HEK293 (cell line): ENCODE measurements at regions not wholly inside any gene's neighbourhood (a gene's known extent, or its start where the extent isn't known, plus 50 kb on each side); places are given as distances from the start of the nearest gene placed in this dataset.
A peak's percentile ranks its signal among the peaks of the same experiment; 100 is the strongest.

Experiments
- CTCF ChIA-PET: fragments of 350-600 bp; formaldehyde crosslinking; extraction: SDS; loops from one replicate; lab custom pipeline; 2021; ENCODE audit warnings: antibody characterized with exemption; lab: Yijun Ruan, JAX
- POLR2A ChIA-PET: fragments of 300-600 bp; formaldehyde crosslinking; extraction: SDS; loops from one replicate; lab custom pipeline; 2020; ENCODE audit warnings: antibody characterized with exemption, inconsistent platforms; lab: Yijun Ruan, JAX
- H3K27ac ChIP-seq: fragments of 200-500 bp; sonication (Bioruptor generic); 2 replicates; pipeline ENCODE4 v1.5.1; 2014; ENCODE audit warnings: low read depth, low read length, control low read depth, inconsistent platforms; ENCODE audit errors: extremely low read depth
- H3K36me3 ChIP-seq, 2 experiments: fragments of 200-500 bp in 1 of 2; sonication (Bioruptor generic) in 1 of 2; 1 replicate in 1 of 2; 2 replicates in 1 of 2; pipeline ENCODE4 v1.5.1; 2014 to 2017; ENCODE audit warnings: inconsistent platforms in 2 of 2, low read length in 2 of 2; ENCODE audit not compliant: control insufficient read depth in 2 of 2, insufficient read depth in 1 of 2
- H3K4me1 ChIP-seq: fragments of 200-500 bp; sonication (Bioruptor generic); 2 replicates; pipeline ENCODE4 v1.5.1; 2014; ENCODE audit warnings: mild to moderate bottlenecking, low read length, inconsistent platforms; ENCODE audit not compliant: control insufficient read depth, insufficient read depth
- H3K4me3 ChIP-seq: 2 replicates; pipeline ENCODE4 v1.5.1; 2011; ENCODE audit warnings: low read depth, mild to moderate bottlenecking, control low read depth, low read length, moderate library complexity
- H3K9me3 ChIP-seq: fragments of 200-500 bp; sonication (Bioruptor generic); 2 replicates; pipeline ENCODE4 v1.5.1; 2014; ENCODE audit warnings: low read depth, low read length, inconsistent platforms; ENCODE audit not compliant: control insufficient read depth, insufficient read depth
- GLI2 ChIP-seq: fragments of 450-650 bp; formaldehyde crosslinking; IDR thresholded peaks from 2 replicates; pipeline ENCODE4; 2017; ENCODE audit warnings: missing biosample characterization, missing genetic modification characterization, low read depth, borderline replicate concordance
- GLIS1 ChIP-seq: fragments of 450-650 bp; formaldehyde crosslinking; IDR thresholded peaks from 2 replicates; pipeline ENCODE4 v1.5.1; 2016; ENCODE audit warnings: missing biosample characterization, missing genetic modification characterization
- HOXD13 ChIP-seq: sonication (generic); formaldehyde crosslinking; IDR thresholded peaks from 2 replicates; pipeline ENCODE4 v1.8.0; 2022; ENCODE audit warnings: missing genetic modification reagents, borderline replicate concordance
- KLF16 ChIP-seq: fragments of 450-650 bp; formaldehyde crosslinking; IDR thresholded peaks from 2 replicates; pipeline ENCODE4 v1.5.1; 2017; ENCODE audit warnings: missing biosample characterization, missing genetic modification characterization
- REPIN1 ChIP-seq: fragments of 450-650 bp; formaldehyde crosslinking; IDR thresholded peaks from 2 replicates; pipeline ENCODE4 v1.5.1; 2017; ENCODE audit warnings: missing biosample characterization, missing genetic modification characterization, low read depth
- ZBTB44 ChIP-seq: fragments of 450-650 bp; IDR thresholded peaks from 2 replicates; pipeline ENCODE4 v1.5.1; 2018; ENCODE audit warnings: missing biosample characterization, mild to moderate bottlenecking, missing genetic modification characterization
- ZBTB8A ChIP-seq: fragments of 450-650 bp; formaldehyde crosslinking; IDR thresholded peaks from 2 replicates; pipeline ENCODE4 v1.5.1; 2016; ENCODE audit warnings: missing biosample characterization, missing genetic modification characterization
- ZFP37 ChIP-seq: fragments of 450-650 bp; formaldehyde crosslinking; IDR thresholded peaks from 2 replicates; pipeline ENCODE4 v1.5.1; 2016; ENCODE audit warnings: missing biosample characterization, missing genetic modification characterization
- ZFP41 ChIP-seq: fragments of 450-650 bp; formaldehyde crosslinking; IDR thresholded peaks from 2 replicates; pipeline ENCODE4 v1.5.1; 2016; ENCODE audit warnings: missing biosample characterization, missing genetic modification characterization, borderline replicate concordance
- ZIC2 ChIP-seq: fragments of 450-650 bp; formaldehyde crosslinking; IDR thresholded peaks from 2 replicates; pipeline ENCODE4 v1.5.1; 2016; ENCODE audit warnings: missing biosample characterization, missing genetic modification characterization
- ZNF266 ChIP-seq: fragments of 450-650 bp; formaldehyde crosslinking; IDR thresholded peaks from 2 replicates; pipeline ENCODE4 v1.5.1; 2016; ENCODE audit warnings: missing biosample characterization, missing genetic modification characterization, low read depth
- ZNF366 ChIP-seq: fragments of 450-650 bp; formaldehyde crosslinking; conservative IDR thresholded peaks from 2 replicates; pipeline ENCODE4 v1.5.1; 2016; ENCODE audit warnings: missing biosample characterization, missing genetic modification characterization
- ZNF404 ChIP-seq: fragments of 450-650 bp; formaldehyde crosslinking; IDR thresholded peaks from 2 replicates; pipeline ENCODE4 v1.5.1; 2017; ENCODE audit warnings: missing biosample characterization, missing genetic modification characterization
- ZNF423 ChIP-seq: fragments of 450-650 bp; formaldehyde crosslinking; IDR thresholded peaks from 2 replicates; pipeline ENCODE4 v1.5.1; 2016; ENCODE audit warnings: missing biosample characterization, missing genetic modification characterization
- ZNF449 ChIP-seq: fragments of 450-650 bp; formaldehyde crosslinking; IDR thresholded peaks from 2 replicates; pipeline ENCODE4 v1.5.1; 2017; ENCODE audit warnings: missing biosample characterization, mild to moderate bottlenecking, missing genetic modification characterization, moderate library complexity
- ZNF610 ChIP-seq: fragments of 450-650 bp; formaldehyde crosslinking; IDR thresholded peaks from 2 replicates; pipeline ENCODE4 v1.5.1; 2016; ENCODE audit warnings: missing biosample characterization, missing genetic modification characterization, borderline replicate concordance
- ZNF704 ChIP-seq: fragments of 450-650 bp; formaldehyde crosslinking; IDR thresholded peaks from 2 replicates; pipeline ENCODE4 v1.5.1; 2016; ENCODE audit warnings: missing biosample characterization, missing genetic modification characterization
- ZSCAN16 ChIP-seq: fragments of 450-650 bp; formaldehyde crosslinking; IDR thresholded peaks from 2 replicates; pipeline ENCODE4 v1.5.1; 2016; ENCODE audit warnings: missing biosample characterization, missing genetic modification characterization
- TF ChIP-seq, protein P1 (sequence below): fragments of 450-650 bp; formaldehyde crosslinking; IDR thresholded peaks from 2 replicates; pipeline ENCODE4 v1.5.1; 2017; ENCODE audit warnings: missing biosample characterization, missing genetic modification characterization

DNA sequence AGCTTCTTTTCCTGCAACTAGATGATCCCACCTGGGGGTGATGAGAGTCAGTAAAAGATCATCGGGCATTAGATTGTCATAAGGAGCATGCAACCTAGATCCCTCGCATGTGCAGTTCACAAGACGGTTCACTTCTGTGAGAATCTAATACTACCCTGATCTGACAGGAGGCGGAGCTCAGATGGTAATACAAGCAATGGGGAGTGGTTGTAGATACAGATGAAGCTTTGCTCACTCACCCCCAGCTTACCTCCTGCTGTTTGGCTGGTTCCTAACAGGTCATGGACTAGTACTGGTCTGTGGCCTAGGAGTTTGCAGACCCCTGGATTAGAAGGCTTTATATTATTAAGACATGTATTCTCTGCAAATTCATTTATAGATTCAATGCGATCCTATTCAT, 181.6 kb upstream of the MGMT start:
- Histone ChIP-seq H3K4me1 (no peaks in the 10 kb centered on the region), H3K4me3 (no peak overlapping the region), H3K36me3 (no peaks in the 10 kb centered on the region)
- POLR2A ChIA-PET = no interaction called here
- peak; percentile 99 for TF ChIP-seq ZNF610 (tag by site-specific recombination)
- no peak for TF ChIP-seq ZNF366
- TF ChIP-seq, all 188 proteins: peak for 1
- Histone ChIP-seq H3K27ac (no peak overlapping the region), H3K9me3 (no peaks in the 10 kb centered on the region)
- CTCF ChIA-PET = interaction anchor here (0.6 kb wide), 1 partner anchor 27 kb away, joined by 3 read pairs; no protein-coding TSS in a partner anchor

DNA sequence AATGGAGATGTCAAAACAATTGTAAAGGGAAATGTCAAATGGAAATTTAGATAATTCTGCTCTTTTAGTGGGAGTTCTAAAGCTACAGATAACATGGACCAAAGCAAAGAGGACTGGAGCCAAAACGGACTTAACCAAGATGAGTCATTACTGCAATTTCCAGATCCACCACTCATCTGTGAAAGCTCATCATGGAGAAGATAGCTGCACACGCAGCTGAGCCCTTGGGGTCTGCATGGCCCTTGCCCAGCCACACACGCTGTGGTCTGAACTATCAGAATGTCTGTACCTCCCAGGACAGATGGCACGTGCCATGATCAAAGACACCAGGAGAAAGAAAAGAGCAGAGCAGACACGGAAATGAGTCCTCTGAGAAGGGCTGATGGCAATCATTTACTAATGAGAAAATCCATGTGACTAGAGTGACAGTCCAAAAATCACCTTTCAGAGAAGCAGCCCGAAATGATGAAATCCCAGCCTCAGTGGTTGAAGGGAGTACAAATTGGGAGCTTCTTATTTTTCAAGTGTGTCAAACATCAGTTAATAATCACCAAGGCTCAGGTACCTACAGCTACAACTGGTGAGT, 177.9 kb upstream of the MGMT start:
- CTCF ChIA-PET = no interaction called here
- POLR2A ChIA-PET = no interaction called here
- Histone ChIP-seq H3K4me1 (no peaks in the 10 kb centered on the region), H3K9me3 (no peaks in the 10 kb centered on the region), H3K27ac (no peak overlapping the region), H3K36me3 (no peaks in the 10 kb centered on the region), H3K4me3 (no peak overlapping the region)
- TF ChIP-seq ZNF704 (tag by site-specific recombination) (no peak), ZBTB8A (tag by site-specific recombination) (no peak), ZIC2 (no peak), GLI2 (tag by site-specific recombination) (no peak), GLIS1 (tag by site-specific recombination) (peak; percentile 62), ZNF266 (tag by site-specific recombination) (no peak), ZBTB44 (tag by site-specific recombination) (no peak)

GRCh38 chr10:129293991-129294700, 172.9 kb upstream of the MGMT start:
- no peaks in the 10 kb centered on the region for H3K4me1 ChIP-seq
- H3K4me3 ChIP-seq = no peak overlapping the region
- H3K9me3 ChIP-seq = no peaks in the 10 kb centered on the region
- no peak overlapping the region for H3K27ac ChIP-seq
- no peaks in the 10 kb centered on the region for H3K36me3 ChIP-seq
- ChIA-PET CTCF (interaction anchor here (0.5 to 1.0 kb wide), 5 partner anchors 10 to 168 kb away, joined by 3 to 7 read pairs (median 5); no protein-coding TSS in a partner anchor), POLR2A (no interaction called here)
- TF ChIP-seq HOXD13 (no peak), ZSCAN16 (no peak), KLF16 (tag by site-specific recombination) (no peak), ZNF423 (tag by site-specific recombination) (no peak), ZNF404 (tag by site-specific recombination) (no peak), ZNF449 (tag by site-specific recombination) (no peak), REPIN1 (tag by site-specific recombination) (no peak), ZFP37 (no peak), ZFP41 (tag by site-specific recombination) (no peak)
- TF ChIP-seq, protein P1, sequence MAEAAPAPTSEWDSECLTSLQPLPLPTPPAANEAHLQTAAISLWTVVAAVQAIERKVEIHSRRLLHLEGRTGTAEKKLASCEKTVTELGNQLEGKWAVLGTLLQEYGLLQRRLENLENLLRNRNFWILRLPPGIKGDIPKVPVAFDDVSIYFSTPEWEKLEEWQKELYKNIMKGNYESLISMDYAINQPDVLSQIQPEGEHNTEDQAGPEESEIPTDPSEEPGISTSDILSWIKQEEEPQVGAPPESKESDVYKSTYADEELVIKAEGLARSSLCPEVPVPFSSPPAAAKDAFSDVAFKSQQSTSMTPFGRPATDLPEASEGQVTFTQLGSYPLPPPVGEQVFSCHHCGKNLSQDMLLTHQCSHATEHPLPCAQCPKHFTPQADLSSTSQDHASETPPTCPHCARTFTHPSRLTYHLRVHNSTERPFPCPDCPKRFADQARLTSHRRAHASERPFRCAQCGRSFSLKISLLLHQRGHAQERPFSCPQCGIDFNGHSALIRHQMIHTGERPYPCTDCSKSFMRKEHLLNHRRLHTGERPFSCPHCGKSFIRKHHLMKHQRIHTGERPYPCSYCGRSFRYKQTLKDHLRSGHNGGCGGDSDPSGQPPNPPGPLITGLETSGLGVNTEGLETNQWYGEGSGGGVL (tag by site-specific recombination) = no peak
